Immature natural killer cell (primary cell): ENCODE measurements at regions not wholly inside any gene's neighbourhood (a gene's known extent, or its start where the extent isn't known, plus 50 kb on each side); places are given as distances from the start of the nearest gene placed in this dataset.
"Not testable (repeated sequence)": the region's sequence is repeated elsewhere in the genome, so short reads cannot be mapped to it uniquely, and the experiment has no call there.

Experiments used
- DNase-seq, 3 donors: peaks; one replicate each; pipeline ENCODE4 v3.0.0; 2022; ENCODE audit warnings: mixed read lengths in 1 of 3
- H3K27ac Mint-ChIP-seq, 6 donors: one replicate each; pipeline ENCODE4 v1.8.0; 2020; ENCODE audit warnings: mixed read lengths in 6 of 6, mild to moderate bottlenecking in 5 of 6, inconsistent platforms in 4 of 6, moderate library complexity in 3 of 6
- H3K27me3 Mint-ChIP-seq, 3 donors: one replicate each; pipeline ENCODE4 v1.8.0; 2020 to 2021; ENCODE audit warnings: low read depth in 3 of 3, mild to moderate bottlenecking in 3 of 3, mixed read lengths in 3 of 3, moderate library complexity in 3 of 3, inconsistent platforms in 1 of 3
- H3K36me3 Mint-ChIP-seq, 3 donors: one replicate each; pipeline ENCODE4 v1.8.0; 2020; ENCODE audit warnings: mixed read lengths in 3 of 3, inconsistent platforms in 2 of 3, mild to moderate bottlenecking in 2 of 3
- H3K4me1 Mint-ChIP-seq, 2 donors: one replicate each; pipeline ENCODE4 v1.8.0; 2020; ENCODE audit warnings: inconsistent platforms in 2 of 2, mild to moderate bottlenecking in 2 of 2, mixed read lengths in 2 of 2, moderate library complexity in 1 of 2
- H3K4me3 Mint-ChIP-seq, 5 donors: one replicate each; pipeline ENCODE4 v1.8.0; 2020; ENCODE audit warnings: mild to moderate bottlenecking in 5 of 5, mixed read lengths in 5 of 5, inconsistent platforms in 3 of 5, moderate library complexity in 3 of 5
- H3K9me3 Mint-ChIP-seq, 6 donors: one replicate each; pipeline ENCODE4 v1.8.0; 2020; ENCODE audit warnings: mild to moderate bottlenecking in 6 of 6, mixed read lengths in 6 of 6, inconsistent platforms in 4 of 6, moderate library complexity in 3 of 6

GRCh38 chr14:86066651-86067050 lies 536.7 kb downstream of the FLRT2 start:
- Mint-ChIP-seq H3K4me1 (peaks cover 0 to 7% of the 10 kb centered on the region in 2 donors), H3K36me3 (peaks cover 0 to 8% (median 0%) of the 10 kb centered on the region in 3 donors), H3K27me3 (no peaks in the 10 kb centered on the region), H3K27ac (no peak overlapping the region), H3K9me3 (peaks cover 0 to 3% (median 0%) of the 10 kb centered on the region in 6 donors), H3K4me3 (no peak overlapping the region)
- no peak for DNase-seq

- no peak overlapping the region for H3K27ac Mint-ChIP-seq
- H3K4me3 Mint-ChIP-seq, result no peak overlapping the region
- peaks cover 0 to 4% (median 0%) of the 10 kb centered on the region in 3 donors for H3K36me3 Mint-ChIP-seq
- DNase-seq, result no peak
- H3K4me1 Mint-ChIP-seq, result peaks cover 0 to 4% of the 10 kb centered on the region in 2 donors
- no peaks in the 10 kb centered on the region for H3K27me3 Mint-ChIP-seq
- H3K9me3 Mint-ChIP-seq, result peaks cover 0 to 3% (median 0%) of the 10 kb centered on the region in 6 donors
Observed at GRCh38 chr14:86065407-86065806, 535.5 kb downstream of the FLRT2 start.

- H3K27ac Mint-ChIP-seq, H3K27me3 Mint-ChIP-seq, H3K4me3 Mint-ChIP-seq, DNase-seq, H3K4me1 Mint-ChIP-seq, H3K36me3 Mint-ChIP-seq, H3K9me3 Mint-ChIP-seq: not testable (repeated sequence)
Observed at GRCh38 chr14:86064595-86064994, 534.7 kb downstream of the FLRT2 start.

DNA sequence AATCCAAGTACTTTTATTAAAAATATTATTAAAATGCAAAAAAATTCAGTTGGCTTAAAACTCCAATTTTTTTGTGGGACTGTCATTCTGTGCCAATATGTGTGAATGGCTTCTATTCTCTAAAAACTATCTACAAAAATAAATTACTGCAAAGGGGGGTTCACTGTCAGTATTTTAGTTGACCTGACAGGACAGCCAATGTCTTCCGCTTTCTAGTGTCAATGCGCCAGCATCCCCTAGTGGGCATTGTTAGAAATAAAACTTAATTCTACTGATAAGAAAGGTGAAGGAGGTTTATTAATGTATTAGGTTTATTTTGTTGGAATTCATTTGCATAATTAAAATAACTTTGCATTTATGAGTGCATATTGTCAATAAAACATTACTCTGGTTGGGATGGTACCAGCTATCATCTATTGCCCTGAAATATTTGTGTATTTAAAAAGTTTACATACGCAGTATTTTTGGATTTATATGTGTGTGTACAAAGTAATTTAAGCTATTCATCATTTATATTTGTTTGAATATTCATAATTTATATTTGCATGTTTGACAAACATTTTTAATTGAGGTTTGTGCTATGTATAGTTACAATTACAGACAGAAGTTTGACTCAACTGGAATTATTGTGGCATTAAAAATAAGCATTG lies 527.2 kb downstream of the FLRT2 start:
- Mint-ChIP-seq H3K27me3 (peaks cover 0 to 1% (median 0%) of the 10 kb centered on the region in 3 donors), H3K27ac (no peak overlapping the region), H3K9me3 (no peaks in the 10 kb centered on the region), H3K4me3 (no peak overlapping the region), H3K4me1 (peaks cover 8 to 18% of the 10 kb centered on the region in 2 donors), H3K36me3 (no peaks in the 10 kb centered on the region)
- peak in 2 of 3 donors; percentile 17 to 22 for DNase-seq

- Mint-ChIP-seq H3K27ac (no peak overlapping the region), H3K4me1 (peaks cover 8 to 18% of the 10 kb centered on the region in 2 donors), H3K4me3 (no peak overlapping the region), H3K27me3 (peaks cover 0 to 1% (median 0%) of the 10 kb centered on the region in 3 donors), H3K9me3 (no peaks in the 10 kb centered on the region), H3K36me3 (no peaks in the 10 kb centered on the region)
- DNase-seq, result peak in 2 of 3 donors; percentile 6 to 8
Observed at GRCh38 chr14:86055512-86056075, 525.6 kb downstream of the FLRT2 start.

- H3K4me1 Mint-ChIP-seq, result peaks cover 11 to 30% of the 10 kb centered on the region in 2 donors
- H3K4me3 Mint-ChIP-seq, result no peak overlapping the region
- H3K27ac Mint-ChIP-seq, result no peak overlapping the region
- no peak for DNase-seq
- H3K36me3 Mint-ChIP-seq, result no peaks in the 10 kb centered on the region
- peaks cover 0 to 1% (median 0%) of the 10 kb centered on the region in 3 donors for H3K27me3 Mint-ChIP-seq
- H3K9me3 Mint-ChIP-seq, result no peaks in the 10 kb centered on the region
Observed at GRCh38 chr14:86052868-86053267, 522.9 kb downstream of the FLRT2 start.

DNA sequence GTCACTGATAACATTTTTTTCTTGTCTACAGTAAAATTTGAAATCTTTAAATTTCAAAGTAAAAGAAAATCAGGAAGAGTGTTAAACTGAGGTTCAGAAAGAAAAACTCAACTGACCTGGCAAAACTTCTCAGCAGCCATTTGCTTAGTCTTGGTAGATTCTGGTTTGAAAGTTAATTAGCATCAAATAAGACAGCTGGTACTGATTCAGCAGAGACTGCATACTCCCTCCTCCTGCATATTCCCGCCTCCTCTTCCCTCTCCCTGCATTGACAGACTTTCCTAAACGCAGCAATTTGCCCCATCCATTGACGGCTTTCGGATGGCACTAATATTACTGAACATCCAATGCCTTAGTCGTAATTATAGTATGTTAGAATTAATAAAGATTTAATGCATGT lies 520.8 kb downstream of the FLRT2 start:
- Mint-ChIP-seq H3K4me1 (peaks cover 11 to 28% of the 10 kb centered on the region in 2 donors), H3K27ac (no peak overlapping the region), H3K36me3 (peaks cover 0 to 4% (median under 1%) of the 10 kb centered on the region in 3 donors), H3K27me3 (peaks cover 0 to 1% (median 0%) of the 10 kb centered on the region in 3 donors), H3K4me3 (no peak overlapping the region), H3K9me3 (peaks cover 0 to 2% (median 0%) of the 10 kb centered on the region in 6 donors)
- DNase-seq, result no peak

DNA sequence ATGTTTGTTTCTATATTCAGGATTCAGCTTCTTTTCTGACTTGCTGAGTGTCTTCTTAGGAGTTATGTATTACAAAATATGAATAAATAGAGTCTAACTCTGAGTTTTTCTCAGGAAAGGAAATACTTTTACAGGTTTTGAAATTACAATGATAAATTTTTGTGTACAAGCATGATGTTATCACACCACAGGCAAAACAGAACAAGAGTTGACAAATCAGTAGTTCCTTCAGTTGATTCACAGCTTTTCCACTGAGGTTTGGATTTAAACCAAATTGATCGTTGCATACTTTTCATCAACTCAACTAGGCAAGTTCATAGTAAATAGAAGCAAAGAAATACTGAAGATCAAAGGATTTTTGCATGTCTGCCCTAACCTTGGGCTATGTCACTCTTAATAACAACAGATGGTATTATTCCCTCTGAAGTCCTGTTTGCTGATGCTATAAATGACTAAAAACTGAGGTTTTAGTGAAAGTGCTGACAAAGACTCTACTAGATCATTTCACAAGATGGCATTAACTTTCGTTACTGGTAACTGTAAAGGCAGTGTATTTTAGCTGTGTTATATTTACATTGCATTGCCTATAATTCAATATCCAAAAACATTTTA lies 520.2 kb downstream of the FLRT2 start:
- DNase-seq, result no peak
- H3K36me3 Mint-ChIP-seq, result peaks cover 0 to 8% (median 6%) of the 10 kb centered on the region in 3 donors
- H3K4me1 Mint-ChIP-seq, result peaks cover 8 to 23% of the 10 kb centered on the region in 2 donors
- no peak overlapping the region for H3K4me3 Mint-ChIP-seq
- no peak overlapping the region for H3K27ac Mint-ChIP-seq
- H3K27me3 Mint-ChIP-seq, result peaks cover 0 to 1% (median 0%) of the 10 kb centered on the region in 3 donors
- H3K9me3 Mint-ChIP-seq, result peaks cover 0 to 2% (median 0%) of the 10 kb centered on the region in 6 donors

DNA sequence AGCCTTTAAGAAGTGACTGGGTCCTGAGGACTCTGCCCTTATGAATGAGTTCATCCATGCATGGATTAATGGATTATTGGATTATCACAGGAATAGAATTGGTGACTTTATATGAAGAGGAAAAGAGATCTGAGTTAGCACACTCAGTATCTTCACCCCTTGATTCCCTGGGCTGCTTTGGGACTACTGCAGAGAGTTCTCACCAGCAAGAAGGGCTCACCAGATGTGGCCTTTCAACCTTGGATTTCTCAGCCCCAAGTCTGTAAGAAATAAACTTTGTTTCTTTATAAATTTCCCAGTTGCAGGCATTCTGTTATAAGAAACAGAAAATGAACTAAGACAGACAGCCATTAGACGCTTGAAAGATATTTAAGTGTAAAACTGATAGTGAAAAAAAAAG lies 509.2 kb downstream of the FLRT2 start:
- Mint-ChIP-seq H3K27ac (no peak overlapping the region), H3K9me3 (peaks cover 0 to 2% (median under 1%) of the 10 kb centered on the region in 6 donors), H3K36me3 (peaks cover under 1 to 6% (median 6%) of the 10 kb centered on the region in 3 donors)

DNA sequence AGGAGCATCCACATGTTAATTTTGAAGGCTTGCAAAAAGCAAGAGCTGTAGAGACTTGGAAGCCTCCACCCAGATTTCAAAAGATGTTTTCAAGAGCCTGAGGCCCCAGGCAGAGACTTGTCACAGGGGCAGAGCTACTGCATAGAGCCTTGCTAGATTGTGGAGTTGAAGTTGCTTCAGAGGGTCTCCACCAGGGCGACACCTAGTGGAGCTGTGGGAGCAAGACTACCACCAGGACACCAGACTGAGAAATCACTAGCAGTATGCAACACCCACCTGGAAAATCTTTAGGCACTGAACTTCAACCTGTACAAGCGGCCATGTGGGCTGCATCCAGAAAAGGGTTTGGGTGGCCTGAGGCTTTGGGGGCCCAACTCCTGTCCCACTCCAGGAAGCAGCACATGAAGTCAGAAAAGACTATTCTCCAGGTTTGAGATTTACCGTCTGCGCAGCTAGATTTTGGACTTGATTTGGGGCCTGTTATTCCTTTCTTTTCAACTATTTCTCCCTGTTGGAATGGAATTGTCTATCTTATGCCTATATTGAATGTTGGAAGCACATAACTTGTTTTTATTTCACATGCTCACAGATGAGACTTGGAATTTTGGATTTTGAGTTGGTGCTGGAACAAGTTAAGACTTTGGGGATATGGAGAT lies 508.6 kb downstream of the FLRT2 start:
- H3K27me3 Mint-ChIP-seq, result no peaks in the 10 kb centered on the region
- peaks cover 0 to 6% (median 6%) of the 10 kb centered on the region in 3 donors for H3K36me3 Mint-ChIP-seq
- H3K27ac Mint-ChIP-seq, result no peak overlapping the region
- H3K9me3 Mint-ChIP-seq, result peaks cover 0 to 2% (median under 1%) of the 10 kb centered on the region in 6 donors
- peak; percentile 26 to 40 (median 32) for DNase-seq
- H3K4me3 Mint-ChIP-seq, result no peak overlapping the region
- H3K4me1 Mint-ChIP-seq, result no peaks in the 10 kb centered on the region

More for the DNA sequence above, 509.2 kb downstream of the FLRT2 start:
- no peak for DNase-seq
- Mint-ChIP-seq H3K4me1 (no peaks in the 10 kb centered on the region), H3K4me3 (no peak overlapping the region), H3K27me3 (no peaks in the 10 kb centered on the region)

- H3K36me3 Mint-ChIP-seq, result no peaks in the 10 kb centered on the region
- DNase-seq, result no peak
- H3K9me3 Mint-ChIP-seq, result no peaks in the 10 kb centered on the region
- H3K4me3 Mint-ChIP-seq, result no peak overlapping the region
- peaks cover 13 to 17% of the 10 kb centered on the region in 2 donors for H3K4me1 Mint-ChIP-seq
- H3K27ac Mint-ChIP-seq, result no peak overlapping the region
- no peaks in the 10 kb centered on the region for H3K27me3 Mint-ChIP-seq
Observed at GRCh38 chr14:86035882-86036281, 505.9 kb downstream of the FLRT2 start.

- no peaks in the 10 kb centered on the region for H3K27me3 Mint-ChIP-seq
- H3K27ac Mint-ChIP-seq, result peak overlapping the region in 2 of 6 donors; percentile 9 to 36
- H3K36me3 Mint-ChIP-seq, result peaks cover 0 to 4% (median 0%) of the 10 kb centered on the region in 3 donors
- DNase-seq, result no peak
- H3K4me3 Mint-ChIP-seq, result peak overlapping the region in 1 of 5 donors; percentile 18
- H3K9me3 Mint-ChIP-seq, result peaks cover 0 to 2% (median 0%) of the 10 kb centered on the region in 6 donors
- peaks cover 36 to 49% of the 10 kb centered on the region in 2 donors for H3K4me1 Mint-ChIP-seq
Observed at GRCh38 chr14:86027990-86028389, 498.0 kb downstream of the FLRT2 start.

GRCh38 chr14:86027144-86027543 lies 497.2 kb downstream of the FLRT2 start:
- Mint-ChIP-seq H3K36me3 (peaks cover 0 to 4% (median 0%) of the 10 kb centered on the region in 3 donors), H3K27me3 (no peaks in the 10 kb centered on the region), H3K4me1 (peaks cover 31 to 44% of the 10 kb centered on the region in 2 donors), H3K4me3 (peak overlapping the region in 1 of 5 donors; percentile 68), H3K9me3 (peaks cover 0 to 2% (median 0%) of the 10 kb centered on the region in 6 donors), H3K27ac (peak overlapping the region in 4 of 6 donors; percentile 7 to 62 (median 54))
- no peak for DNase-seq
